ENCODE measurements at regions not wholly inside any gene's neighbourhood (a gene's known extent, or its start where the extent isn't known, plus 50 kb on each side); places are given as distances from the start of the nearest gene placed in this dataset.
"Not testable (repeated sequence)": the region's sequence is repeated elsewhere in the genome, so short reads cannot be mapped to it uniquely, and the experiment has no call there.

DNA sequence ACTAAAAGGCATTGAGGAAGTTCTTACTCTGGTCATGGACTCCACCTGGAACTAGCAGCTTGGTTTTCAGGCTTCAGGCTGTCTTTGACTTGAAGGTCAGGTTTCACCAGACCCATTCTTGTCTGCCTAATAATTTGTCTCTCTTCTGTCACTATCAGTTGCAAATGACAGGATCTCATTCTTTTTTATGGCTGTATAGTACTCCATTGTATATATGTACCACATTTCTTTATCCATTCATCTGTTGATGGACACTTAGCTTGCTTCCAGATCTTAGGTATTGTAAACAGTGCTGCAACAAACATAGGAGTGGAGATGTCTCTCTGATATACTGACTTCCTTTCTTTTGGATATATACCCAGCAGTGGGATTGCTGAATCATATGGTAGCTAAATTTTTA is 73.1 kb upstream of the SYNCRIP start:
- Histone ChIP-seq H3K36me3 (ENCODE audit: control insufficient read depth, insufficient read depth, low read length) (no peaks in the 10 kb centered on the region), H3K4me1 (ENCODE audit: control insufficient read depth, insufficient read depth, low read length) (no peaks in the 10 kb centered on the region), H3K9me3 (ENCODE audit: control insufficient read depth, insufficient read depth, low read depth, low read length) (peaks cover 10% of the 10 kb centered on the region), H3K4me3 (ENCODE audit: low read depth, low read length) (no peak overlapping the region), H3K27me3 (ENCODE audit: control insufficient read depth, insufficient read depth, low read length) (no peaks in the 10 kb centered on the region), H3K9ac (ENCODE audit: low read length) (no peak overlapping the region), H3K27ac (ENCODE audit: low read depth, low read length) (no peak overlapping the region)

DNA sequence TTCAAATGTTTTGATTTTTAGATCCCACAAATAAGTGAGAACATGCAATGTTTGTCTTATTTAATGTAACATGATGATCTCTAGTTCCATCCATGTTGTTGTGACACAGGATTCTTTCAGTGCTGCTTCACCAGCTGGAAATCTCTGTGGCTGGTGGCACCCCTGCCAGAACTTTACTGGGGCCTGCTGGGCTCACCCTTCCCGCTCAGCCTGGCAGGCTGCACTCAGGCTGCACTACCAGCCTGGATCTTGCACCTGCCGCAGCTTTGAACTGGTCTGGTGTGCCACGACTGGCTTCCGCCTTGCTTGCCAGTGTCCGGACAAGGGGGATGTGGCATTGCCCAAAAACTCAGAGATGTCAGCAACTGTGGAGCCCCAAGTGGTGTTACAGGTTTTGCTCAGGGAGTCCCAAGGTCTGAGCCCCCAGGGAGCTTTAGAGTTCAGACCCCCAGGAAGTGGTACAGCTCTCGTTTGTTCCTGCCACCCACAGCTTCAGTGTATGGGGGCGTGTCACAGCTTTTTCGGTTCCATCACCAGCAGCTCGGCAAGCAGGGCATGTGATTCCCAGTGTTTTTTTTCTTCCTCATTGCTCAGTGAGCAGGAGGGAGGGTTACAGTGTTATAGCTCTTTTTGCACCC is 72.3 kb upstream of the SYNCRIP start:
- H3K27me3 ChIP-seq (ENCODE audit: control insufficient read depth, insufficient read depth, low read length): no peaks in the 10 kb centered on the region
- H3K4me3 ChIP-seq (ENCODE audit: low read depth, low read length): no peak overlapping the region
- H3K9ac ChIP-seq (ENCODE audit: low read length): no peak overlapping the region
- H3K4me1 ChIP-seq (ENCODE audit: control insufficient read depth, insufficient read depth, low read length): no peaks in the 10 kb centered on the region
- no peaks in the 10 kb centered on the region for H3K36me3 ChIP-seq (ENCODE audit: control insufficient read depth, insufficient read depth, low read length)
- peaks cover 10% of the 10 kb centered on the region for H3K9me3 ChIP-seq (ENCODE audit: control insufficient read depth, insufficient read depth, low read depth, low read length)
- no peak overlapping the region for H3K27ac ChIP-seq (ENCODE audit: low read depth, low read length)

DNA sequence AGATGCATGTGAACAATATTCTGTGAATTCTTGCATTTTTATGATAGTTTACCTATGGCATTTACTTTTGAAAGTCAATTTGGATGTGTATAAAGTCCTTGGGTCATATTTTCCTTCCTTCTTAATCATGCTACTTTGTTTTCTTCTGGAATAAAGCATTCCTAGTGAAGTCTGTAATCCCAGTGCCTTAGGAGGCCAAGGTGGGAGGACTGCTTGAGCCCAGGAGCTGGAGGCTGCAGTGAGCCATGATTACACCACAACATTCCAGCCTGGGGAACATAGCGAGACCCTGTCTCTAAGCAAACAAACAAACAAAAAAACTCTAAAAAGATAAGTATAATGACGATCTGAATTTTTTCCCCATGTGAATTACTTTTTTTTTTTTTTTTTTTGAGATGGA is 69.7 kb upstream of the SYNCRIP start:
- H3K9me3 ChIP-seq (ENCODE audit: control insufficient read depth, insufficient read depth, low read depth, low read length): peaks cover 10% of the 10 kb centered on the region
- H3K27me3 ChIP-seq (ENCODE audit: control insufficient read depth, insufficient read depth, low read length): no peaks in the 10 kb centered on the region
- H3K4me3 ChIP-seq (ENCODE audit: low read depth, low read length): no peak overlapping the region
- H3K36me3 ChIP-seq (ENCODE audit: control insufficient read depth, insufficient read depth, low read length): no peaks in the 10 kb centered on the region
- H3K27ac ChIP-seq (ENCODE audit: low read depth, low read length): no peak overlapping the region
- H3K4me1 ChIP-seq (ENCODE audit: control insufficient read depth, insufficient read depth, low read length): no peaks in the 10 kb centered on the region
- no peak overlapping the region for H3K9ac ChIP-seq (ENCODE audit: low read length)

DNA sequence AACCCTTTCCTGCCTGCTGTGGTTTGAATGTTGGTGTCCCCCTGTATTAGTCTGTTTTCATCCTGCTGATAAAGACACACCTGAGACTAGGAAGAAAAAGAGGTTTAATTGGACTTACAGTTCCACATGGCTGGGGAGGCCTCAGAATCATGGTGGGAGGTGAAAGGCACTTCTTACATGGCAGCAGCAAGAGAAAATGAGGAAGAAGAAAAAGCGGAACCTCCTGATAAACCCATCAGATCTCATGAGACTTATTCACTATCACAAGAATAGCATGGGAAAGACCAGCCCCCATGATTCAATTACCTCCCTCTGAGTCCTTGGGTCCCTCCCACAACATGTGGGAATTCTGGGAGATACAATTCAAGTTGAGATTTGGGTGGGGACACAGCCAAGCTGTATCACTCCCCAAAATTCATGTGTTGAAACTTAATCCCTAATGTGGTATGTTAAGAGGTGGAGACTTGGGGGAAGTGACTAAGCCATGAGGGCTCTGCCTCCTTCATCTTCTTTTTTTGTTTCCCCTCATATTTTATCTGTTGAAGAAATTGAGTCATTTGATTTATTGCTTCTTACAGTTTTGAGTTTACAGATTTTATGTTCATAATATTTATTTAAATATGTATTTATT is 64.9 kb upstream of the SYNCRIP start:
- H3K27ac ChIP-seq (ENCODE audit: low read depth, low read length); H3K9ac ChIP-seq (ENCODE audit: low read length); H3K36me3 ChIP-seq (ENCODE audit: control insufficient read depth, insufficient read depth, low read length); H3K27me3 ChIP-seq (ENCODE audit: control insufficient read depth, insufficient read depth, low read length); H3K4me3 ChIP-seq (ENCODE audit: low read depth, low read length); H3K4me1 ChIP-seq (ENCODE audit: control insufficient read depth, insufficient read depth, low read length): not testable (repeated sequence)
- peaks cover 10% of the 10 kb centered on the region; the same call in 1 of the 2 replicates for H3K9me3 ChIP-seq (ENCODE audit: control insufficient read depth, insufficient read depth, low read depth, low read length)

DNA sequence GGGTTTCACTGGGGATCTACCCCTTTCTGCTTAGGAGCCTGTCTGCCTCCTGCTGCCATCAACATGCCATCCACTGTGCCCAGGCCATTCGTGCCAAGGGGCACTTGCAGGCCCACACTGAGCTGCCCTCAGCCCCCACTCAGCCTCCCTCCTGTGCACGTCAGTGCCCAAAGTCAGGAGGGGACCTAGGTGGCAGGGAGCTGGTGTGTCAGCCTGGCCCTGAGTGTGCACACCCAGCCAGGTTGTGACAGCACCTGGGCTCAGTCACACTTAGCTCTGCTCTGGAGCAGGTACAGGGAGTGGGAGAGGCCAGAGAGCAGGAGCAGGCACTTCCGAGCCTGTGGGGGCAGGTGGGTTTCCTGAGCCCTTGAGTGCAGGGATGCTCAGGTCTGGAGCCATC is 63.6 kb upstream of the SYNCRIP start:
- H3K27me3 ChIP-seq (ENCODE audit: control insufficient read depth, insufficient read depth, low read length): no peaks in the 10 kb centered on the region
- H3K9me3 ChIP-seq (ENCODE audit: control insufficient read depth, insufficient read depth, low read depth, low read length): peaks cover 10% of the 10 kb centered on the region; the same call in 1 of the 2 replicates
- H3K36me3 ChIP-seq (ENCODE audit: control insufficient read depth, insufficient read depth, low read length): no peaks in the 10 kb centered on the region
- no peak overlapping the region for H3K4me3 ChIP-seq (ENCODE audit: low read depth, low read length)
- H3K27ac ChIP-seq (ENCODE audit: low read depth, low read length): no peak overlapping the region
- no peaks in the 10 kb centered on the region for H3K4me1 ChIP-seq (ENCODE audit: control insufficient read depth, insufficient read depth, low read length)
- no peak overlapping the region for H3K9ac ChIP-seq (ENCODE audit: low read length)

DNA sequence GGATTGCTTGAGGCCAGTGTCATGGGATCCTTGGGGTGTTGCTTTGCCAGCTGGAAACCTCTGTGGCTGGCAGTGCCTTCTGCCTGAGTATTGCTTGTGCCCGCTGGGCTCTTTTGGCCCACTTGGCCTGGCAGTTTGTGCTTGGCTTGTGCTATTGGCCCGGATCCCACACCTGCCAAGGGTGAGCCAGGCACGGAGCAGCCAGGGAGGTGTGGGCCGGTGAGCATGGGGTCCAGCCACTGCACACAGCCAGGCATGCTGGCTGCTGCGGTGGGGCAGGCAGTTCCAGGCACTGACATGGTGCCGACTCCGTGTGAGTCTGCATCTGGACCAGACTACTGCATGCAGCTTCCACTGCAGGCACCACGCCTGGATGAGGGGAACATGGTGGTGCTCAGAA is 62.5 kb upstream of the SYNCRIP start:
- Histone ChIP-seq H3K4me1 (ENCODE audit: control insufficient read depth, insufficient read depth, low read length) (no peaks in the 10 kb centered on the region), H3K27ac (ENCODE audit: low read depth, low read length) (no peak overlapping the region), H3K36me3 (ENCODE audit: control insufficient read depth, insufficient read depth, low read length) (no peaks in the 10 kb centered on the region), H3K4me3 (ENCODE audit: low read depth, low read length) (no peak overlapping the region), H3K27me3 (ENCODE audit: control insufficient read depth, insufficient read depth, low read length) (no peaks in the 10 kb centered on the region), H3K9me3 (ENCODE audit: control insufficient read depth, insufficient read depth, low read depth, low read length) (peaks cover 15% of the 10 kb centered on the region; the same call in 1 of the 2 replicates), H3K9ac (ENCODE audit: low read length) (no peak overlapping the region)

DNA sequence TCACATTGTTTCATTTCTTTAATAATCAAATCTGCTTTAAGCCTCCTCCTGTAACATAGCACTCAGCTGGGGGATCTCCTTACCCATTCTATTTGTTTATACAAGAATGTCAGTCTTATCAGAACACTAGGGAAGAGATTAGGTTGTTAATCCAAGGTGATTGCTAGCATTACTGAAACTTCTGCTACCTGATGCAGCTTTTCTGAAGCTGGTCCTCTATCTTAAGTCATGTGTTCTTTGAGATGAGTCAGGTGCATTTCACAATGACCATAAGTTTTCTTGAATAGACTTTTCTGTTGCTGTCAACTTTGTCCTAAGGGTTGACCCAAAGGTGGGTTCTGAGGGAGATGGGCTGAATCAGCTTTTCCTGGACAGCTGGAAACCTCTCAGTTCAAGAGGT is 60.7 kb upstream of the SYNCRIP start:
- H3K4me3 ChIP-seq (ENCODE audit: low read depth, low read length): no peak overlapping the region
- no peak overlapping the region for H3K9ac ChIP-seq (ENCODE audit: low read length)
- peaks cover 15% of the 10 kb centered on the region; the same call in 1 of the 2 replicates for H3K9me3 ChIP-seq (ENCODE audit: control insufficient read depth, insufficient read depth, low read depth, low read length)
- no peaks in the 10 kb centered on the region for H3K36me3 ChIP-seq (ENCODE audit: control insufficient read depth, insufficient read depth, low read length)
- H3K27ac ChIP-seq (ENCODE audit: low read depth, low read length): no peak overlapping the region
- H3K4me1 ChIP-seq (ENCODE audit: control insufficient read depth, insufficient read depth, low read length): no peaks in the 10 kb centered on the region
- H3K27me3 ChIP-seq (ENCODE audit: control insufficient read depth, insufficient read depth, low read length): no peaks in the 10 kb centered on the region

All from HUES6 (cell line).